Neural crest cell (in vitro differentiated cells): ENCODE measurements at regions not wholly inside any gene's neighbourhood (a gene's known extent, or its start where the extent isn't known, plus 50 kb on each side); places are given as distances from the start of the nearest gene placed in this dataset.

Experiments
- DNase-seq: peaks from one replicate; pipeline ENCODE4 v3.0.0; 2021; ENCODE audit warnings: low read depth, mixed read lengths, low spot score
- H3K27ac Mint-ChIP-seq: one replicate; pipeline ENCODE4 v1.8.0; 2021; ENCODE audit warnings: mild to moderate bottlenecking, mixed read lengths; ENCODE audit not compliant: unreplicated experiment
- H3K27me3 Mint-ChIP-seq: 2 replicates; pipeline ENCODE4 v1.8.0; 2021; ENCODE audit warnings: low read depth, mild to moderate bottlenecking, mixed read lengths
- H3K36me3 Mint-ChIP-seq: 2 replicates; pipeline ENCODE4 v1.8.0; 2021; ENCODE audit warnings: low read depth, mild to moderate bottlenecking, mixed read lengths
- H3K4me1 Mint-ChIP-seq: 2 replicates; pipeline ENCODE4 v1.8.0; 2021; ENCODE audit warnings: mixed read lengths
- H3K4me3 Mint-ChIP-seq: one replicate; pipeline ENCODE4 v1.8.0; 2021; ENCODE audit warnings: mild to moderate bottlenecking, mixed read lengths
- H3K9me3 Mint-ChIP-seq: 2 replicates; pipeline ENCODE4 v1.8.0; 2021; ENCODE audit warnings: mixed read lengths
- TF ChIP-seq, protein P1 (sequence below): fragments of 200-600 bp; sonication (generic); conservative IDR thresholded peaks from 2 replicates; pipeline ENCODE4 v1.5.0; 2021; ENCODE audit warnings: antibody characterized with exemption, mild to moderate bottlenecking

DNA sequence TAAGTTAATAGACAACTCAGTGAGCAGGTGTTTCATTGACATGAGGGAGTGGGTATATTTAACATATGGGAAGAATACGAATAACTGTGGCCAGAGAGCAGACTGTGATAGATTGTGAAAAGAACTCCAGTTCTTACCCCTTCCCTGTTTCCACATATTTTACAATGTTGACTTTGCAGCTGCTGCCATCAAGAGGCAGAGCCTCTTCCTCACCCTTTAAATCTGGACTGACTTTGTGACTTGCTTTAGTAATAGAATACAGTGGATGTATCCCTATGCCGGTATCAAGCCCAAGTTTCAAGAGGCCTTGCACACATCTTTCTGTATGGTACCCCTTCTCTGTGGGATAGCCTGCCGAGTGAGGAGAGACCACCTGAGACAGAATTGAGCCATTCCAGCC is 356.7 kb downstream of the ETNK1 start:
- Mint-ChIP-seq H3K4me3 (no peak overlapping the region), H3K27ac (no peak overlapping the region), H3K36me3 (no peaks in the 10 kb centered on the region), H3K9me3 (peaks cover 3% of the 10 kb centered on the region), H3K27me3 (no peaks in the 10 kb centered on the region), H3K4me1 (peaks cover 43% of the 10 kb centered on the region)
- DNase-seq = no peak
- TF ChIP-seq, protein P1, sequence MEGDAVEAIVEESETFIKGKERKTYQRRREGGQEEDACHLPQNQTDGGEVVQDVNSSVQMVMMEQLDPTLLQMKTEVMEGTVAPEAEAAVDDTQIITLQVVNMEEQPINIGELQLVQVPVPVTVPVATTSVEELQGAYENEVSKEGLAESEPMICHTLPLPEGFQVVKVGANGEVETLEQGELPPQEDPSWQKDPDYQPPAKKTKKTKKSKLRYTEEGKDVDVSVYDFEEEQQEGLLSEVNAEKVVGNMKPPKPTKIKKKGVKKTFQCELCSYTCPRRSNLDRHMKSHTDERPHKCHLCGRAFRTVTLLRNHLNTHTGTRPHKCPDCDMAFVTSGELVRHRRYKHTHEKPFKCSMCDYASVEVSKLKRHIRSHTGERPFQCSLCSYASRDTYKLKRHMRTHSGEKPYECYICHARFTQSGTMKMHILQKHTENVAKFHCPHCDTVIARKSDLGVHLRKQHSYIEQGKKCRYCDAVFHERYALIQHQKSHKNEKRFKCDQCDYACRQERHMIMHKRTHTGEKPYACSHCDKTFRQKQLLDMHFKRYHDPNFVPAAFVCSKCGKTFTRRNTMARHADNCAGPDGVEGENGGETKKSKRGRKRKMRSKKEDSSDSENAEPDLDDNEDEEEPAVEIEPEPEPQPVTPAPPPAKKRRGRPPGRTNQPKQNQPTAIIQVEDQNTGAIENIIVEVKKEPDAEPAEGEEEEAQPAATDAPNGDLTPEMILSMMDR = no peak

DNA sequence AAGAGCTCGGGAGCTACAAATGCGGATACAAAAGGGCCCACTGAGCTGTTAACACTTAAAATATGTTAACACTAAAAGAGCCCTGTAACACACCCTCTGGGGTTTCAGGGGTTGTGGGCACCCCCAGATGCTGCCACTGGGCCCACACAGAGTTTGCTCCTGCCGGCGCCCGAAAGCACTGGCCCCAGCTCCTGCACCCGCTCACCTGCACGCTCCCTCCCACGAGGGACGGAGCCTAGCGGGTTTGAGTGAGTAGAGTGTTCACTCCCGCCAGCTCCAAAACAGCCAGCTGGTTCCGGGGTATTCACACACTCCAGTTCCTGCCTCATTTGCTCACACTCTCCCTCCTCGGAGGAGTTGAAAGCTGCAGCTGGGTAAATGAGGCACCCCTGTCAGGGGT is 357.7 kb downstream of the ETNK1 start:
- Mint-ChIP-seq H3K27me3 (no peaks in the 10 kb centered on the region), H3K9me3 (peaks cover 3% of the 10 kb centered on the region), H3K36me3 (no peaks in the 10 kb centered on the region), H3K27ac (no peak overlapping the region), H3K4me3 (no peak overlapping the region), H3K4me1 (peaks cover 48% of the 10 kb centered on the region)
- no peak for DNase-seq
- TF ChIP-seq, protein P1 = no peak

DNA sequence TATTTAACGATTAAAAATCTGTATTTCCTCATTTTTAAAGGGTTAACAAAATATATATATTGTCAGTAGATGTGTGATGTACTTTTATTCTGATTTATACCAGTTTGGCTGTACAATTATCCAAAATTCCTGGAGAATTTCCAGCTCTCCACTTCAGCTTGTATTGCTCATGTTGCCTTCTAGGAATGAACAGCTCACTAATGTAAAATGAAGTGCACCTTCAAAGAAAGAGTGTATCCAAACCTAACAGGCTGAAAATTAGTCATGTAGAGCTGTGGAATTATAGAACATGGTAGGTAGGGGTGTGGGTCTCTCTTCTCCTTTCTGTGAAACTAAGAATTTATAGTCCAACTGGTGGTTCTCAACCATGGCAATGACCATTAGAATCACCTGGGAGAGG is 362.0 kb downstream of the ETNK1 start:
- peaks cover 66% of the 10 kb centered on the region for H3K4me1 Mint-ChIP-seq
- no peaks in the 10 kb centered on the region for H3K36me3 Mint-ChIP-seq
- no peaks in the 10 kb centered on the region for H3K27me3 Mint-ChIP-seq
- H3K27ac Mint-ChIP-seq = peak overlapping the region; percentile 58
- DNase-seq = no peak
- H3K9me3 Mint-ChIP-seq = peaks cover 3% of the 10 kb centered on the region
- TF ChIP-seq, protein P1 = no peak
- no peak overlapping the region for H3K4me3 Mint-ChIP-seq

DNA sequence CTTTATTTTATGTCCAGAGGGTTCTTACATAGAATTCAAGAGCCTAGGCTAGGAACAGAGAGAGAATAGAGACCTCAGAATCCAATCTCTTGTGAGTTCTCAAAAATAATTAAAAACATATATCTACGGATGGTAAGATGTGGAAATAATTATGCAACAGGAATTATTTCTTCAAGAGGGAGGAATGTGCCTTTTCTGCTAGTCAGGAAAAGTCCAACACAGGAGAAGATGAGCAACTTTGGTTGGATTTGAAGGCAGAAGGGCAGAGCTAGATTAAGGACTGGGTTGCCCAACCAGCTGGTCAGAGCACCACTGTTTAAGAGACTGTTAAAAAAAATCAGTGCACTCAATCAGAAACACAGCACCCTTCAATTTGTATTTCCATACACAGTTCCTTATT is 365.5 kb downstream of the ETNK1 start:
- TF ChIP-seq, protein P1 = no peak
- H3K9me3 Mint-ChIP-seq = peaks cover 3% of the 10 kb centered on the region
- DNase-seq = no peak
- no peaks in the 10 kb centered on the region for H3K36me3 Mint-ChIP-seq
- H3K4me3 Mint-ChIP-seq = no peak overlapping the region
- H3K4me1 Mint-ChIP-seq = peaks cover 69% of the 10 kb centered on the region
- no peaks in the 10 kb centered on the region for H3K27me3 Mint-ChIP-seq
- no peak overlapping the region for H3K27ac Mint-ChIP-seq

DNA sequence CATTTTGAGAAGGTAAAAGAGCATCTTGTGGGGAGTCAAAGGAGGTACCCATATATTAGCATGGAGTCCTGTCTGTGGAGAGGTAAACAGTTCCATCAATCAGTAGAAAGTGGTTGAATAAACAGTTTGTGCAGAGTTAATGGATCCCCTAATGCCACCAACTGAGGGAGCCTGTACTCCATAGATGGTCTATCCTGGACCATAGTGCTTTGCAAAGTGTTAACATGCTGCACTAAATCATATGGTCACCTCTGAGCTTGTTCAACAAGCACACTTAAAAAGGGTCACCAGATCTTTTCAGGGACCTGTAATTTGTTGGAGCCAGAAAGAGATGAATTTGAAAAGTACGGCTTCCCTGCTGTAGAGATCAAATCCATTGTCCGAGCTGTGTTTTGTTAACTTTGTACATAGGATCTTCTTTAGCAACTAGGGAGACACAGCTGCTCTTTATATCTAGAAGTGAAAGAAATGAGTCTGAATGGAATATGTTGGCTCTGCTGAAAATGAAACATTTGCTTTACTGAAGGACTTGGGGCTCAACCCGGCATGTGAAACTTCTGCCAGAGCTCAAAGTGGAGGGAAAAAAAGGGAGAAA is 366.4 kb downstream of the ETNK1 start:
- H3K4me1 Mint-ChIP-seq = peaks cover 65% of the 10 kb centered on the region
- H3K36me3 Mint-ChIP-seq = no peaks in the 10 kb centered on the region
- H3K27ac Mint-ChIP-seq = peak overlapping the region; percentile 7
- H3K4me3 Mint-ChIP-seq = peak overlapping the region; percentile 3
- H3K9me3 Mint-ChIP-seq = peaks cover 3% of the 10 kb centered on the region
- no peak for DNase-seq
- H3K27me3 Mint-ChIP-seq = no peaks in the 10 kb centered on the region
- TF ChIP-seq, protein P1 = no peak
